GM12801 (cell line): ENCODE measurements at regions not wholly inside any gene's neighbourhood (a gene's known extent, or its start where the extent isn't known, plus 50 kb on each side); places are given as distances from the start of the nearest gene placed in this dataset.

ENCODE experiments used
- CTCF ChIP-seq: IDR thresholded peaks from one replicate; pipeline ENCODE4 v1.5.1; 2011; ENCODE audit warnings: control low read depth; ENCODE audit not compliant: insufficient read length; ENCODE audit errors: extremely low read depth

- no peak for TF ChIP-seq CTCF
Observed at GRCh38 chr15:98363416-98363815, 284.9 kb upstream of the IGF1R start.

- no peak for TF ChIP-seq CTCF
Observed at GRCh38 chr15:98363955-98364354, 284.4 kb upstream of the IGF1R start.

GRCh38 chr15:98369081-98369716 is 279.1 kb upstream of the IGF1R start:
- TF ChIP-seq CTCF: no peak

GRCh38 chr15:98375513-98376340 is 272.6 kb upstream of the IGF1R start:
- no peak for TF ChIP-seq CTCF

- TF ChIP-seq CTCF: no peak
Observed at GRCh38 chr15:98380721-98381120, 267.6 kb upstream of the IGF1R start.

- no peak for TF ChIP-seq CTCF
Observed at GRCh38 chr15:98381446-98381845, 266.9 kb upstream of the IGF1R start.

GRCh38 chr15:98382139-98382538 is 266.2 kb upstream of the IGF1R start:
- no peak for TF ChIP-seq CTCF
